ENCODE measurements at regions not wholly inside any gene's neighbourhood (a gene's known extent, or its start where the extent isn't known, plus 50 kb on each side); places are given as distances from the start of the nearest gene placed in this dataset.

DNA sequence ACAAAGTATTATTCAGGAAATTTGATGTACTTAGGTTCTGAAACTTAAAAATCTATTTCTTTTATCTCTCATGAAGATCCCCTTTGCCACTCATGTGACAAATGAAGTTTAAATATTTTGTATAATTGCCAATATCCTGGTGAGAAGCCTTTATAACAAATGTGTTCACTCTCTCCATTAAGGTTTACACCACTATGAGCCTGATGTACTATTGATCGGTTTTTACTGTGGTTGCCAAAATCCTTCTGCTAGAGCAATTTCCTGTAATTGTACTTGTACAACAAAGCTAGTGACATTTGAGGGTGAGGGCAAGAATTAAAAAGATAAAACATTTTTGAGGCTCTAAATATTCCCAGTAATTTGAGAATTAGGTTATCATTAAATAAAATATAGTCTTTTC lies 222.3 kb upstream of the CDH19 start:
- no peak for FAIRE-seq

DNA sequence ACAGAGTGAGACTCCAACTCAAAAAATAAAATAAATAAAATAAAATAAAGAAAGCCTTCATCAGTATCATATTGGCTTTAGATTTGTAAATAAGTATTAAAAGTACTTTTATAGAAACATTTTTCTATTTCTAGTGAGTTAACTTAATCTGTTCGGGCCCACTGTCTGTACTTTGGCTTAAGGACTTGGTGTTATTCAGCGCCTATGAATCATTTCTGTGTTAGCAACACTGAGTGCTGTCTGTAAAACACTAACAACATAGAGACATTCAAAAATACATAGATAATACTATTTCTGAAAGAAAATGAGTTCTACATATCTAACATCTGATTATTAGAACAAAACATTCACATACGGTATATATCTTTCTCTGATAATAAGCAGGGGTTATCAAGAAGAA lies 221.5 kb upstream of the CDH19 start:
- FAIRE-seq, result no peak

DNA sequence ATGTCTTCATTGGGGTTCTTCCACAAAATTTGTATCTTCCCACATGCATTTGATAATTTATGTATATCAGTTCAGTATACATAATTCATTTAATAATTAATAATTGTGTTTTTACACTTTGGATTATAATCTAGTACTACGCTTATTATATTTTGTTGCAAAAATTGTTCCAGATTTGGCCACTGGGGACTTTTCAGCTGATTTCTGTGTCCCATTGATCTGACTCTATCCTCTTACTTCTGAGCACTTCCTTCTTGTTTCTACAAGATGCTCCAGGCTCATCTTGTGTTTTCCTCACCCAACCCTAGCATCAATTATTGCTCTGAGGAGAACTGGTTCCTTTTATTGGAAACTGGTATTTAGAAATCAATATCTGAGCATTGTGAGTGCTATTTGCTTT lies 215.3 kb upstream of the CDH19 start:
- no peak for FAIRE-seq

DNA sequence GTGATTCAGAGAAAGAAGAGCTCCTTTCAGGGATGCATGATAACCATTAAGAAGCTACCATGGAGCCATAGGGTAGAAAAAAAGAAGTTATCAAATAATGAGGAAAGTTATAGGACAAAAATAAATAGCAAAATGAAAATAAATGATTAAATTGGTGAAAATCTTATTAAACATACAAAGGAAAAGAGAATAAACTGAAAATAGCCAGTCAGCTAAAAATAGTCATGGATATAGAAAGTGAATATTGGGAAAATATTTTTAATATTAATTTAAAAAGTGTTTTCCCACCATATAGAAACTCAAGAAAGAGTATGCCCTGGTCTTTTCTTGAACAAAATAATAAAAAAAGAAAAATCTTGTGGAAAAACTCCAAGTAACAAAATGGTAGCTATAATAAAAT lies 209.2 kb upstream of the CDH19 start:
- no peak for FAIRE-seq

DNA sequence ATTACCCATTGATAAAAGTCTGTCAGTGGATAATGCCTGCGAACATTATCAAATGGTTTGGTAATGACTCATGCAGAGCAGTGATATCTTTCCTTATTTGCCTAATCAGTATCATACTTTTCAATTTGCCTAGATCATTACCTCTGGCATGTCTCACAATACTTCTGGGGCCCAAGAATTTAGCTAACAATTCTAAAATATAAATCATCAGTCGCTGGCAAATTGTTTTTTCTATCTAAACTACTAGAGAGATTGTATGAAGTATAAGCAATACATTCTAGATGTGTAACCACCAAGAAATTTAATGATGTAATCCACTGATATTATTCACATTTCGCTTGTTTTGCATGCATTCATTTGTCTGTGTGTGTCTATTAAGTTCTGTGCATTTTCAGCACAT lies 191.2 kb upstream of the CDH19 start:
- FAIRE-seq, result no peak

DNA sequence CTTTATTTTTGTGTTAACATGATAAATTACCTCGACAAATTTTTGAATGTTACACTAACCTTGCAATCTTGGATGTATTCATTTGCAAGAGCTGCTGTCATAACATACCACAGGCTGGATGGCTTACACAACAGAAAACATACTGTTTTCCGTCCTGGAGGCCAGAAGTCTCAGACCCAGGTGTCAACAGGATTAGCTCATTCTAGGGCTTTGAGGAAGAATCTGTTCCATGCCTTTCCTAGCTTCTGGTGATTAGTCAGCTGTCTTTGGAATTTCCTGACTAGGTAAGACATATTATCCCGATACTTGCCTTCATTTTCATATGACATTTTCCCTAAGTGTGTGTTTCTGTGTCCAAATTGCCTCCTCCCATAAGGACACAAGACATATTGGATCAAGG lies 188.6 kb upstream of the CDH19 start:
- no peak for FAIRE-seq

DNA sequence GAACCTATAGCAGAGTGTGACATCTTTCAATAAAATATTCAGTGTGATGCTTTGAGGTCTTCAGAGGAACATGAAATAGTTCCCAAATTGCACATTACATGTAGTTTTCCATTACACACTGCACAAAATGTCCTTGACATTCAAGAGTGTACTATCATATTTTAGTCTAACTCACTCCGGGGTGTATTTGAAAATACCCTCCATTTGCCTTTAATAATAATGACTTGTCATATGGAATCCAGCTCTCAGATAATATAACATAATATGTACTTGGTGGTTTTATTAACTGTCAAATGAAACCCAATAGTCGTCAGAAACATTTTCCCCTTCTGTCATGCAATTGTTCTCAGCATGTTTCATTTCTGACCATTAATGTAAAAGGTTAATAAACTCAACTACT lies 176.7 kb upstream of the CDH19 start:
- no peak for FAIRE-seq

DNA sequence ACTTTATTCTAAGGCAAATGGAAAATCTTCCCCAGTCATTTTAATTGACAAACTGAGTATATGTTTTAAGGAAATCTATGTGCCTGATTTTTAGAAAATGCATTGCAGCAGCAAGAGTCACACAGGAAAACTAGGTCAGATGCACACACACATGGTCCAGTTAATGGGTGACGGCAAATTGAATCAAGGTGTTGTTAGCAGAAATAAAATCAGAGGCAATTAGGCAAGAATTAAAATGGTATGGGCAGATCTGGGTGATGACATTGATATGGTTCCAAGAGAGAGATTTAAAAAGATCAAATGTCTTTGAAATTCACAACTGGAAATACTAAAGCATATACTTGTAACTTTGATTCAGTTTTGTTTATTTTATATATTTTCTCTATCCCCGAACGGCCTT lies 174.2 kb upstream of the CDH19 start:
- FAIRE-seq, result no peak

DNA sequence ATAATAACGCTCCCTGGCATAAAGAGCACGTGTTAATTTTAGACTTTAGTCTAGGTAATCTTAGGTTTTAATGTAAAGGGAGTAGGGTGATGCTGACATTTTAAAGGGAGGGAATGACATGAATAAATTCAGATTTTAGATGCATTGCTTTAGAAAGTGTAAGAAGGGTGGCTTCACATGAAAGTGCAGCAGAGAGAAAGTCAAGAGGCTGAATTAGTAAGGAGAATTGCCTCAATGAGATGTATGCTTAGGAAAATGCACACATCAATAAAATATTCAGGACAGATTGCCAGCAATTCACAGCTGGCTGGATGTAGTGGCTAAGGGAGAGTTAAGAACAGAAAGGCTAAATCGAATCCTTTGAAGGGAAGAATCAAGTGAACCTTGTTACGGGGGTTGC lies 165.5 kb upstream of the CDH19 start:
- FAIRE-seq, result no peak

DNA sequence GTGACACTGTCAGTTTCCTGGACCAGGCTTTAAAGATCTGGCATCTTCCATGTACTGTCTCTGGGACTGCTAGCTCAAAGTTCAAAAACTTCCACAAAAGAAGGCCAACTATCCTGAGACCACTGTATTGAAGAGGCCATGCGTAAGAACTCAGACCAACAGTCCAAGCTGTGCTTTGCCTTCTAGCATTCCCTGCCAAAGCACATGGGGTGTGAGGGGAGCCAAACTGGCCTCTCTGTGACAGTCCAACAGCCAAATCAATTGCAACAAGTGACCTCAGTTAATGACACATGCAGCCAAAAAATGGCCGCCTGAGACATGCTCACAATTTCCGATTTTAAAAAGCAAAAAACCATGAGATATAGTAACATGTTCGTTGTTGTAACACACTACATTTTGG lies 160.3 kb upstream of the CDH19 start:
- no peak for FAIRE-seq

DNA sequence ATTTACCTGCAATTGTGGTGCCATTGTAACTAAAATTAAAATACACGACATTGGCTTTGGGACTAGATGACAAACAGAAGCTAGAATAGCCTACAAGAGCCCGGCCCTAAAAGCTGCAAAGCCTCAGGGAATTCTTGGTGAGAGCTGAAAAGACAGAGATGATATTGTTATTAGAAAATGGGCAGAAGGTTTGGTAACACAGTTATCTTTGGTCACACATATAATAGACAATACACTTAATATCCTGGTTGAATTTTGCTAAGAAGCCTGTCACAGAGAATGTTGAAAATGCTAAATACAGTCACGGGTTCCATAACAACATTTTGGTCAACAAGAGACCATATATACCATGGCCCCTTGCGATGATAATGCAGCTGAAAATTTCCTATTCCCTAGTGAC lies 157.3 kb upstream of the CDH19 start:
- no peak for FAIRE-seq

DNA sequence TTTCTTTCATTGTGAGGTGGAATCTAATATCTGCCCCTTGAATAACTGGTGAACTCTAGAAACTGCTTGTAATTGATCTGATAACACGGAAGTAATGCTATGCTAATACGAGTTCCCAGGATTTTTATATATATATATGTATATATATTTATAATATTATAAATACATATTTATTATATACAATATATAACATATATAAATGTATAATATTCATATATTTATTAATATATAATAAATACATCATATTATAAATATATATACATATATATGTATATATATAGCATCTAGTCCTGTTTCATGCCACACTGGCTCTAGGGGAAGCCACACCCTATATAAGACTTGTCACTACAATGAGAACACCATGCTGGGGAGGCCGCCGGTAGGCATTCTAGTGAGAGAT lies 156.7 kb upstream of the CDH19 start:
- FAIRE-seq, result peak; percentile 75

DNA sequence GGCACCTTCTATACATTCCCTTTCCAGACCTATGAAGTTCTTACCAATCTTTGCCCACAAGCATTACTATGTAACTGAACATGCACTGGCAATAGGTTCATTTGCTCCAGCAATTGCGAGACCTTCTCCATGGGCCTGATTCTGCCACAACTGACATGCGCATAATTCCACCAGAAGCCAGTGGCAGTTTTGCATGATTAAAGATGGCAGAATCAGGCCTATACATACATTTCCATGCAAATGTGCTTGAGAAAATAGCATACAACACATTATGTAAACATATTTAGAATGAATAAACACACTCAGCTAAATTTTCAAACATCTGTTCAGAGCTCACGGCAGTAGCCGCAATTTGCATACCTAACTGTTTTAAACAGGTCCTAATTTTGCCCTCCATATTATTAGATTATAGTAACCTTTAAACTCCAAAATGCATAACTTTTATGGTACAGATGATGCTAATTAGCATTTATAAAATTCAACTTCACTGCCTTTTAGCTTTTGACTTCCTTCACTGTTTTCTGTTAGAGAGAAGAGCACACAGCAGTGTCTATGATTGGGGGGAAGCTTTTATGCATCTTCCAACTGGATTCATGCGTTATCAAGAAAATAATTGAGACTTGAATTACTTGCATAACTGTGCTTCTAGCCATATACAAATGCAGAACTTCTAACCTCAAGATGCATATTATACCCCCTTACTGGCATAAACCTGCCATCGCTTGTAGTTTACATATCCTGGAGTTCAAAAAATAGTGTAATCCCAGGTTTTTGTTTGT lies 155.3 kb upstream of the CDH19 start:
- FAIRE-seq, result no peak

DNA sequence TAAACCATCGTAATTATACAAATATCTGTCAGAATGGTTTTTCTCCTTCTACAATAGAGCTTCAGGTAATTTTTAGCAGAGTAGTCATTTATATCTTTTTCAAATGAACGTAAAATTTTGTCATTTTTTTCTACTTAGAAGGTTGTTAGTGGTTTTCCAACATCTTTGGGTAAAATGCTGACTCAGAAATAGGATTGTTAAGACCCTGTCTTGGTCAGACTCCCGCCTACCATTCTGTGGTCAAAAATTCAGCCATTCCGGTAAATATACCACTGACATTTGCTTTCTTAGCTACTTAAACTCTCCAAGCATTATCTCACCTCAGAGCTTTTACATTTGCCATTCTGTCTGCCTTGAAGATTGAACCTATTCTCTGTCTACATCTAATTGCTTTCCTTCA lies 154.1 kb upstream of the CDH19 start:
- no peak for FAIRE-seq

DNA sequence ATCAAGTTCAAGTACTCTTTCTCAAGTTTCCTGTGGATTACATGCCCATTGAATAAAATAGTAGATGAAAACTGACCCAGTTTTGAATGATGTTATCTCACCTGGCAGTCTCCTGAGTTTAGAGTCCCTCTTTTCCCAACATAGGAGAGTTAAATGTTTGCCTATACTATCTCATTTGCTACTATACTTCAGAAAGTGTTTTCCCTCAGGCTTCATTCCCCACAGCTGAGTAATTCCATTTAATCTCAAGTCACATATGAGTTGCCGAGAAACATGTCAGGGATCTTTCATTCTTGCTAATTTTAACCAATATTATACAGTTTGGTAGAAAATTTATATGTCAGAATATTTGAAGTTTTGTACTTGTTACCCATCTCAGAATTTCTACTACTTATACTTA lies 150.4 kb upstream of the CDH19 start:
- no peak for FAIRE-seq

DNA sequence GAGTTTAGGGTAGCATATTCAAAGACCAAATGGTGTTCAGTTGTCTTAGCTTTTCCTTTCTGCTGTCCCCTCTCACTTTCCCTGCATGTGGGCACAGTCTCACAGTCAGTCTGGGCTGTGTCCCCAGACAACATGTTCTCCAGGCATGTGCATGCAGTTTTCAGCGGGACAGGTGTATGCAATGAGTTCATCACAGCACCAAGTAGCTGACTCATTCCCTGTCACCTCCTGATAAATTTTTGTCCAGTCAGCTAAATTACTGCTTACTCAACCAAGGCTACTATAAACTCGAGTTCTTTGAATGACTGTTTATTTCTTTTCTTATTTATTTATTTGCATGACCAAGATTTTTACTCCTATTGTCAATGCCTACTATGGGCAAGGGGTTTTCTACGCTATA lies 148.8 kb upstream of the CDH19 start:
- FAIRE-seq, result no peak

DNA sequence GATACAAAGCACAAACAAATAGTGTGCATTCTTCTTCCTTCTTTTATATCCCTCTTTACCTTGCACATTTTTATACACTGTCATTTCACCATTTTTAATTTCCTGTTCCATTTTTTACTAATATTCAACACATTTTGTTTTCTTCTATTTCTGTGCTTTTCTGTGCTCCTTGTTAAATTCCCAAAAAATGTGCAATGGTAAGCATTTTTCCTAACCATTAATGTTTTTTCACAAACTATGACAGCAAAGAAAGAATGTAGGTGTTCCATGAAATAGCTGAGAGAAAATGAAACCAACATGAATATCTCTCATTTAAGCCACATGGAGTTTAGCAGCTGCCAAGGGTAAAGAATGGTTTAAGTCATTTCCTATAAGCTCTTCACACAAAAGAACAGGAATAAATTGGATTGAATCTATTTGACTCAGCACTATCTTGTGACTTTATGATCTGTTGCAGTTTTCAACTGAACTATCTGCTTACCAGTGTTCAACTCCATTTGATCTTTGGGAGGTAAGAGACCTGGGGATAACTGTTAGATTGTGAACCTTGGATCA lies 145.7 kb upstream of the CDH19 start:
- FAIRE-seq, result no peak

DNA sequence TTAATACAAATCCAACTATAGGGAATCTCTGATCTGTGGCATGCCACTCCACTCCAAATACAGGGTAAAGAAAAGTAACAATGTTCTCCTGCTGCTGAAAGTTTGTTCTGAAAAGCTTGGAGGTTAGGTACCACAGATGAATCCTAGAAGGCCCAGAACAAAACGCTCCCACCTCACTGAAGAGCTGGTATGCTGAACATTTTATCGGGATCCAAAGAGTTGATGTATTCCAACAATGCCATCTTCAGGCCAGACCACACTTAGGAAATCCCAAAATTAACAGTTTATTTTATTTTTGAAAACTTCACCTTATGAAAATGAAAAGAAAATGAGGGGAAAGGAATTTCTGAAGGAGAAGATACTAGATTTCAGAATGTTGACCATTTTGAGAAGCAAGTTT lies 145.1 kb upstream of the CDH19 start:
- FAIRE-seq, result no peak

DNA sequence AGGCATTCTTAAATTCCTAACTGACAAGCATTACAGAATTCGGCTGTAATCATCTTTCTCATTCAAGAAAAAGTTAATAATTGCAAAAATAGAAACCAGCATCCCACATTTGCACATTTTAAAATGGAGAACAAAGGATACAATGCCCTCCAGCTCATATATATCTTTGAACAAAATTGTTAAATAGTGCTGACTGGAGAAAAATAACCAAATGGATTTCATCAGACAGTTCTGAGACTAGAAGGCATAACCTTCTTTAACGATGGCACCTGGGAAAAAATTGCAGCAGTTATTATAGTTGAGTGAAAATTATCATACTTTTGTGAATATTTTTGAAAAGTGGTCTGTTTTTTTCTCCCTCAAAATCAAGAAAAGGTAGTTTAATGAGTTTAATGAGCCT lies 138.9 kb upstream of the CDH19 start:
- no peak for FAIRE-seq

DNA sequence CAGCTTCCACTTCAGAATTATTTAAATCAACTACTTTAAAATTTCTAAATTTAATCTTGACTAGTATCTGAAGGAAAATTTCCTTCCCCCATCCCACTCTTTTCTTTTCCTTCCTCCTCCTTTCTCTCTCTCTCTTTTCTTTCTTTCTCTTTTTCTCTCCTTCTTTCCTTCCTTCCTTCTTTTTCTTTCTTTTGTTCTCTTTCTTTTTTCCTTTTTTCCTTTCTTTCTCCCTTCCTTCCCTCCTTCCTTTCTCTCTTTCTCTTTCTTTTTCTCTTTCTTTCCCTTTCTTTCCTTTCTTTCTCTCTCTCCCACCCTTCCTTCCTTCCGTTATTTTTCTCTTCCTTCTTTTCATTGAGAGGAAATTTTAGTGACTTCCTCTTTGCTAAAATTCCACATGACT lies 132.0 kb upstream of the CDH19 start:
- FAIRE-seq, result no peak

DNA sequence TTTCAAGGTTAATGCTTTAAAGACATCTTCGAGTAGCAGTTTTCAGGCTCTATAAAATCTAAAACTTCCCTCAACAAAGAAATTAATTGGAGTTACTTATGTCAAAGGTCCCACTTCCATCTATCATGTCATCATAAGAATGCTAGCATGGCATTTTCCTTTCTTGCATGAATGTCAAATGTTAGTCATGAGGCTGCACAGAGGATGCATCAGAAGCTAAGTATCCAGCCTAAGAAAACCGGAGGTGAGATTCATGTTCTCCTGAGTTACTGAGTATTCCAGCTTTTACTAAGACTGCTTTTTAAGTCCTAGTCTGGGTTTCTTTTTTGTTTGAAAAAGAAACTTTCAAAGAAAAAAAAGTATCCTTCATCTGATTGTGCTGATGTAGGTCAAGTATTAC lies 130.6 kb upstream of the CDH19 start:
- no peak for FAIRE-seq

DNA sequence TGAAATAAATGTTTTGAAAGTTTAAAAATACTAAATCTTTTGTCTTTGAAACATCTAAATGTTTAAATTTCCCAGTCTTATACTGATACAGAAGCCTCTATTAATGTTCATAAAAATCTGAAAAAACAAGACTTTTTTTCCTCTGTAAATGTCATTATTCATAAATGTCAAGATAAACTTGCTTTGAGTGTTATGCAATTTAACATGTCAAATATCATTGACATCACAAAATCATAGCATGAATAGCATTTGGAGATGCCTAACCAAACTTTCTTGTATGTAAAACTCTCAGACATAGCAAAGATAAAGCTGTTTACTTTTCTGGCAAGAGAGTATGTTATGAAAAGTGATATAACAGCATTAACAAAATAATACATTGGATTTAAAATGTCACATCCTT lies 128.0 kb upstream of the CDH19 start:
- FAIRE-seq, result peak; percentile 25

DNA sequence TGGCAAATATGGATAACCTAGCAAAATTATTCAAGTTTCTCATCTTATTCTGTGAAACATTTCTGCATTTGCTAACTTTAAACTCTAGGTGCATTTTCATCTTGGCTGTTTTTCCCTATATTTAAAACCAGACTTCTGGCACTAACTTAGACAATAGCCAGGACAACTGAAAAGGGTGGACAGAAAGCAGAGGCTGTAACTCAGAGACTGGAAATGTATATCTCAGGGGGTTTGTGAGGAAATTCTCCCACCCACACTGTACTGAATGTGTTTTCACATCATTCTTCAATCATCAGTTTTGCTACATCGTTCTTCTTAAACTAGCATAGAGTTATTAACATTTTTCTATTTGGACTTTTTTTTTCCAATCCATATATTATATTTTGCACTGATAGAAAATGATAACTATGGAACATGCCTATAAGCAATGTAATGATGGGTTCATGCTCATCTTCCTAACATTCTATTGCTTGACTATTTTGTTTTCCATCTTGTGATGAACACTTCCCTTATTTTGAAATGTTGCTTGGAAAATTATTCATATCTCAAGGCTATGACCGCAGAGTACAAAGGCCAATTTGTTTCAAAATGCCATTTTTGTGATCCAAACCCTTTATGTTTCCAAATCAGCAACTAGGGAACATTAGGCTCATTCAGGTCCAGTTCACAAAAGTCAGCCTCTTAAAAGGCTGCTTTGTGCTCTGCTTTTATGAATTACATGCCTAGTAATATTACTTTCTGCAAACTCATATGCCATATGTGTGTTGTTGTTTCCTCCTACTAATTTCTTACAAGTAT lies 125.8 kb upstream of the CDH19 start:
- no peak for FAIRE-seq

DNA sequence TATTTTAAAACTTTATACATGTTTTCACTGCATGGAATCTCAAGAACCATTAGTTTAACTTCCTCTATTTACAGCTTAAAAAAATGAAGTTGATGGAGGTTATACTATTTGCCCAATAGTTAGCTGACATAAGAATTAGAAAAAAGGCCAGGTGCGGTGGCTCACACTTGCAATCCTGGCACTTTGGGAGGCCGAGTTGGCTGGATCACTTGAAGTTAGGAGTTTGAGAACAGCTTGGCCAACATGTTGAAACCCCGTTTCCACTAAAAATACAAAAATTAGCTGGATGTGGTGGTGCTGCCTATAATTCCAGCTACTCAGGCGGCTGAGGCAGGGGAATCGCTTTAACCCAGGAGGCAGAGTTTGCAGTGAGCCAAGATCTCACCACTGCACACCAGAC lies 125.1 kb upstream of the CDH19 start:
- FAIRE-seq, result no peak

Data from A204.1 (cell line).